IMR-90 (cell line): ENCODE measurements at regions not wholly inside any gene's neighbourhood (a gene's known extent, or its start where the extent isn't known, plus 50 kb on each side); places are given as distances from the start of the nearest gene placed in this dataset.

Source experiments
- ATAC-seq: fragments of 200-7000 bp; cut with Tn5 transposase; 2 replicates; pipeline ENCODE4 v1.9.1; 2020; ENCODE audit warnings: low read depth, mild to moderate bottlenecking, moderate library complexity
- BruUV-seq: library from RNA; stranded (reverse); fragments of 400-500 nt; replicated peaks from 2 replicates; lab custom pipeline; 2021; lab: Mats Ljungman, UMichigan
- CTCF ChIA-PET: fragments of 300-600 bp; formaldehyde crosslinking; extraction: SDS; loops from one replicate; lab custom pipeline; 2021; ENCODE audit warnings: antibody characterized with exemption; lab: Yijun Ruan, JAX
- POLR2A ChIA-PET: fragments of 300-600 bp; sonication (Branson Sonifier 250); formaldehyde crosslinking; loops from one replicate; lab custom pipeline; 2022; ENCODE audit warnings: antibody characterized with exemption; ENCODE audit not compliant: unreplicated experiment; lab: Charles Lee
- DNase-seq: peaks from one replicate; pipeline ENCODE4 v3.0.0; 2013
- H2AFZ ChIP-seq: replicated peaks from 2 replicates; pipeline ENCODE3; 2013; ENCODE audit warnings: low read length, mild to moderate bottlenecking; ENCODE audit not compliant: poor library complexity
- H2AK5ac ChIP-seq: 2 replicates; pipeline ENCODE4 v1.6.1; 2013; ENCODE audit warnings: low read depth, low read length, inconsistent platforms
- H2AK9ac ChIP-seq: replicated peaks from 2 replicates; pipeline ENCODE3; 2013; ENCODE audit warnings: mild to moderate bottlenecking, low read depth, low read length, moderate library complexity; ENCODE audit not compliant: poor library complexity
- H2BK120ac ChIP-seq: 2 replicates; pipeline ENCODE4 v1.6.1; 2013; ENCODE audit warnings: low read depth, low read length, inconsistent platforms
- H2BK15ac ChIP-seq: 3 replicates; pipeline ENCODE4 v1.6.1; 2013; ENCODE audit warnings: low read depth, low read length, inconsistent platforms
- H2BK20ac ChIP-seq: 2 replicates; pipeline ENCODE4 v1.6.1; 2013; ENCODE audit warnings: low read depth, mild to moderate bottlenecking, inconsistent platforms, low read length, moderate library complexity
- H2BK5ac ChIP-seq: 2 replicates; pipeline ENCODE4 v1.6.1; 2013; ENCODE audit warnings: mild to moderate bottlenecking, low read depth, low read length, inconsistent platforms; ENCODE audit not compliant: poor library complexity, severe bottlenecking
- H3K14ac ChIP-seq: replicated peaks from 2 replicates; pipeline ENCODE4 v1.6.1; 2013; ENCODE audit warnings: low read depth, low read length, inconsistent platforms
- H3K18ac ChIP-seq: 2 replicates; pipeline ENCODE4 v1.6.1; 2013; ENCODE audit warnings: low read depth, low read length, control low read depth
- H3K23ac ChIP-seq: 2 replicates; pipeline ENCODE4 v1.6.1; 2013; ENCODE audit warnings: low read depth, low read length, inconsistent platforms
- H3K27ac ChIP-seq: 2 replicates; pipeline ENCODE4 v1.5.1; 2013; ENCODE audit warnings: mild to moderate bottlenecking, control low read depth, low read length; ENCODE audit not compliant: insufficient read depth
- H3K27me3 ChIP-seq: 2 replicates; pipeline ENCODE4 v1.6.1; 2013; ENCODE audit warnings: low read length; ENCODE audit not compliant: control insufficient read depth, insufficient read depth
- H3K36me3 ChIP-seq: 2 replicates; pipeline ENCODE4 v1.6.1; 2013; ENCODE audit warnings: low read length, mixed read lengths; ENCODE audit not compliant: control insufficient read depth, insufficient read depth
- H3K4ac ChIP-seq: 2 replicates; pipeline ENCODE4 v1.6.1; 2013; ENCODE audit warnings: low read depth, low read length, inconsistent platforms
- H3K4me1 ChIP-seq: 2 replicates; pipeline ENCODE4 v1.6.1; 2013; ENCODE audit warnings: low read length, mixed read lengths; ENCODE audit not compliant: control insufficient read depth, insufficient read depth
- H3K4me2 ChIP-seq: 2 replicates; pipeline ENCODE4 v1.6.1; 2013; ENCODE audit warnings: low read depth, mild to moderate bottlenecking, control low read depth, low read length, moderate library complexity
- H3K4me3 ChIP-seq: 2 replicates; pipeline ENCODE4 v1.5.1; 2013; ENCODE audit warnings: low read depth, mild to moderate bottlenecking, control low read depth, low read length, moderate library complexity; ENCODE audit not compliant: insufficient read depth
- H3K56ac ChIP-seq: 2 replicates; pipeline ENCODE4 v1.6.1; 2013; ENCODE audit warnings: low read length, inconsistent platforms; ENCODE audit not compliant: insufficient read depth; ENCODE audit errors: extremely low read depth
- H3K79me1 ChIP-seq, 2 experiments: 2 replicates each; pipeline ENCODE4 v1.6.1; 2013; ENCODE audit warnings: low read length in 2 of 2, inconsistent platforms in 1 of 2, low read depth in 1 of 2
- H3K9ac ChIP-seq: 2 replicates; pipeline ENCODE4 v1.6.1; 2013; ENCODE audit warnings: low read depth, low read length, control low read depth
- H3K9me1 ChIP-seq: 2 replicates; pipeline ENCODE4 v1.6.1; 2013; ENCODE audit warnings: low read length, inconsistent platforms; ENCODE audit not compliant: insufficient read depth
- H3K9me3 ChIP-seq: 2 replicates; pipeline ENCODE4 v1.6.1; 2013; ENCODE audit warnings: low read length; ENCODE audit not compliant: control insufficient read depth, insufficient read depth
- H4K20me1 ChIP-seq: 2 replicates; pipeline ENCODE4 v1.6.1; 2013; ENCODE audit warnings: low read length, inconsistent platforms; ENCODE audit not compliant: insufficient read depth
- H4K5ac ChIP-seq: 2 replicates; pipeline ENCODE4 v1.6.1; 2013; ENCODE audit warnings: mild to moderate bottlenecking, low read depth, low read length, control low read depth
- H4K8ac ChIP-seq, 2 experiments: 2 replicates each; pipeline ENCODE4 v1.6.1; 2013; ENCODE audit warnings: low read depth in 2 of 2, low read length in 2 of 2, control low read depth in 1 of 2, inconsistent platforms in 1 of 2
- H4K91ac ChIP-seq: 2 replicates; pipeline ENCODE4 v1.6.1; 2013; ENCODE audit warnings: low read depth, low read length, inconsistent platforms; ENCODE audit not compliant: insufficient read depth
- CEBPB ChIP-seq: IDR thresholded peaks from 2 replicates; pipeline ENCODE4 v1.6.1; 2012; ENCODE audit warnings: low read depth, low read length, improper control_type of control experiment
- CHD1 ChIP-seq: IDR thresholded peaks from 2 replicates; pipeline ENCODE4 v1.6.1; 2012; ENCODE audit warnings: low read depth, low read length, improper control_type of control experiment
- ELK1 ChIP-seq: fragments of 150-350 bp; IDR thresholded peaks from 2 replicates; pipeline ENCODE4 v1.6.1; 2016; ENCODE audit warnings: low read depth, mild to moderate bottlenecking, low read length, moderate library complexity, borderline replicate concordance
- FOS ChIP-seq: fragments of 150-350 bp; IDR thresholded peaks from 2 replicates; pipeline ENCODE4 v1.6.1; 2016; ENCODE audit warnings: low read depth, low read length
- MAFK ChIP-seq: IDR thresholded peaks from 2 replicates; pipeline ENCODE4 v1.6.1; 2012; ENCODE audit warnings: low read depth, low read length, improper control_type of control experiment
- MAZ ChIP-seq: IDR thresholded peaks from 2 replicates; pipeline ENCODE4 v1.6.1; 2012; ENCODE audit warnings: low read depth, mild to moderate bottlenecking, low read length, improper control_type of control experiment, moderate library complexity, borderline replicate concordance
- MXI1 ChIP-seq: IDR thresholded peaks from 2 replicates; pipeline ENCODE4 v1.6.1; 2012; ENCODE audit warnings: low read depth, mild to moderate bottlenecking, low read length, moderate library complexity, borderline replicate concordance
- NFE2L2 ChIP-seq: fragments of 150-350 bp; IDR thresholded peaks from 2 replicates; pipeline ENCODE4 v1.6.1; 2016; ENCODE audit warnings: low read depth, mild to moderate bottlenecking, low read length
- POLR2A ChIP-seq: IDR thresholded peaks from 2 replicates; pipeline ENCODE4 v1.6.1; 2012; ENCODE audit warnings: mild to moderate bottlenecking, low read depth, low read length
- RAD21 ChIP-seq: IDR thresholded peaks from 2 replicates; pipeline ENCODE4 v1.6.1; 2012; ENCODE audit warnings: low read length, improper control_type of control experiment
- RCOR1 ChIP-seq: IDR thresholded peaks from 2 replicates; pipeline ENCODE4 v1.6.1; 2012; ENCODE audit warnings: mild to moderate bottlenecking, low read length, improper control_type of control experiment; ENCODE audit not compliant: insufficient replicate concordance
- RFX5 ChIP-seq: IDR thresholded peaks from 2 replicates; pipeline ENCODE4 v1.8.0; 2012; ENCODE audit warnings: low read depth, mild to moderate bottlenecking, low read length, moderate library complexity
- SMC3 ChIP-seq: fragments of 150-350 bp; IDR thresholded peaks from 2 replicates; pipeline ENCODE4 v1.6.1; 2016; ENCODE audit warnings: low read depth, mild to moderate bottlenecking, antibody characterized with exemption, low read length, moderate library complexity
- USF2 ChIP-seq: fragments of 150-350 bp; IDR thresholded peaks from 2 replicates; pipeline ENCODE4 v1.6.1; 2017; ENCODE audit warnings: mild to moderate bottlenecking, antibody characterized with exemption, low read length, low read depth
- WGBS, 2 experiments: methylation state at CpG; one replicate each; pipeline versions ENCODE4 v1.1.5 to v1.1.7; 2013; ENCODE audit warnings: missing lambda C conversion rate in 2 of 2; ENCODE audit not compliant: insufficient read length in 1 of 2; ENCODE audit errors: extremely low coverage in 2 of 2; 5-methylcytosine and 5-hydroxymethylcytosine counted together
- dilution Hi-C: fragments of 300-500 bp; cut with HindIII; formaldehyde crosslinking; loops from one replicate; pipeline ENCODE4 v1.14.3; 2018; ENCODE audit warnings: low sequenced_read_pairs; ENCODE audit not compliant: unreplicated experiment
- in situ Hi-C: fragments of 300-500 bp; cut with MboI; formaldehyde crosslinking; loops from 3 replicates; pipeline ENCODE4 v1.14.3; 2019; ENCODE audit warnings: low sequenced_read_pairs, inconsistent platforms, mixed read lengths
- intact Hi-C: fragments of 100-400 bp; cut with micrococcal nuclease; formaldehyde crosslinking; loops from 2 replicates; pipeline ENCODE4 v1.10.0; 2022
- TF ChIP-seq, protein P1 (sequence below): conservative IDR thresholded peaks from 2 replicates; pipeline ENCODE4 v1.5.1; 2012; ENCODE audit warnings: mild to moderate bottlenecking, low read depth, low read length, improper control_type of control experiment

DNA sequence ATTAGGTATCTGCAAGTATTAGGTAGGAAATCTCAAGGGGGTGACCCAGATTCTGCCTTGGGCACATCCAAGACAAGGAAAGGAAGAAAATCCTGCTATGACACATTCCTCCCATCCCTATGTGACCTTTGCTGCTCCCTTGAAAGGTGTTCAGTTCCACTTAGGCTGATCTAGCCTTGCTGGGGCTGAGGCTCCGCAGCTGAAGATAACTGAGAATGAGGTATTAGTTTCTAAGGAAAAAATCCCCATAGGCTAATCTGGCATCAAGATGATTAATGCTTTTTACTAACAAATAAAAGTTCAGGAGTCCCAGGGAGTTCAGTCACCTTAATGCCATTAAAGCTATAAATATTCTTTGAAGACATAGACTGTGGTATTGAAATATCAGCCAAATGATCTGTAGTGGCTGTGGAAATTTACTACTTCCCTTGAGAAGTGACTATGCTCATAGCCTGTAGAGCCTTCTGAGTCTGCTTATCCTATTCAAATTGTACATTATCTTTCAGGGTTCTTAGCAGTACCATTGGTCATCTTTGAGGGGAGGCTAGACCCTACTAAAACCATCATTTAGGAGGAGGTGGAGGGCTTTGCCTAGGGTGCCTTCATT is 239.9 kb upstream of the RAG2 start:
- Histone ChIP-seq H3K4me2 (no peak overlapping the region), H4K91ac (no peak overlapping the region), H3K4me1 (no peaks in the 10 kb centered on the region), H3K23ac (no peak overlapping the region), H3K9ac (no peak overlapping the region), H2AFZ (no peak overlapping the region), H3K4me3 (no peak overlapping the region), H4K5ac (no peak overlapping the region), H2AK5ac (no peak overlapping the region), H3K56ac (no peak overlapping the region), H2BK20ac (no peak overlapping the region), H3K4ac (no peak overlapping the region), H2AK9ac (no peak overlapping the region), H2BK5ac (no peak overlapping the region), H4K20me1 (no peaks in the 10 kb centered on the region), H3K9me3 (no peaks in the 10 kb centered on the region), H3K18ac (no peak overlapping the region), H4K8ac (no peak overlapping the region), H3K36me3 (no peaks in the 10 kb centered on the region), H2BK15ac (no peak overlapping the region), H3K27ac (no peak overlapping the region), H2BK120ac (no peak overlapping the region), H3K27me3 (no peaks in the 10 kb centered on the region), H3K9me1 (no peaks in the 10 kb centered on the region), H3K14ac (no peak overlapping the region), H3K79me1 (no peaks in the 10 kb centered on the region)
- BruUV-seq = no TSS peak
- CTCF ChIA-PET = no interaction called here
- TF ChIP-seq NFE2L2 = no peak
- no peak for TF ChIP-seq CHD1
- TF ChIP-seq POLR2A = no peak
- no peak for TF ChIP-seq RCOR1
- no peak for TF ChIP-seq MAZ
- TF ChIP-seq RAD21 = no peak
- TF ChIP-seq CEBPB = no peak
- TF ChIP-seq SMC3 = no peak
- TF ChIP-seq FOS = no peak
- no peak for TF ChIP-seq MAFK
- no peak for TF ChIP-seq ELK1
- no peak for TF ChIP-seq MXI1
- TF ChIP-seq, protein P1, sequence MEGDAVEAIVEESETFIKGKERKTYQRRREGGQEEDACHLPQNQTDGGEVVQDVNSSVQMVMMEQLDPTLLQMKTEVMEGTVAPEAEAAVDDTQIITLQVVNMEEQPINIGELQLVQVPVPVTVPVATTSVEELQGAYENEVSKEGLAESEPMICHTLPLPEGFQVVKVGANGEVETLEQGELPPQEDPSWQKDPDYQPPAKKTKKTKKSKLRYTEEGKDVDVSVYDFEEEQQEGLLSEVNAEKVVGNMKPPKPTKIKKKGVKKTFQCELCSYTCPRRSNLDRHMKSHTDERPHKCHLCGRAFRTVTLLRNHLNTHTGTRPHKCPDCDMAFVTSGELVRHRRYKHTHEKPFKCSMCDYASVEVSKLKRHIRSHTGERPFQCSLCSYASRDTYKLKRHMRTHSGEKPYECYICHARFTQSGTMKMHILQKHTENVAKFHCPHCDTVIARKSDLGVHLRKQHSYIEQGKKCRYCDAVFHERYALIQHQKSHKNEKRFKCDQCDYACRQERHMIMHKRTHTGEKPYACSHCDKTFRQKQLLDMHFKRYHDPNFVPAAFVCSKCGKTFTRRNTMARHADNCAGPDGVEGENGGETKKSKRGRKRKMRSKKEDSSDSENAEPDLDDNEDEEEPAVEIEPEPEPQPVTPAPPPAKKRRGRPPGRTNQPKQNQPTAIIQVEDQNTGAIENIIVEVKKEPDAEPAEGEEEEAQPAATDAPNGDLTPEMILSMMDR = no peak
- no peak for TF ChIP-seq USF2
- no peak for TF ChIP-seq RFX5
- ATAC-seq (no peak), DNase-seq (no peak)
- dilution Hi-C loops (no loop called here), in situ Hi-C loops (no loop called here), intact Hi-C loops (no loop called here)
- POLR2A ChIA-PET = no interaction called here
- WGBS, 2 experiments = no CpG with 5 or more reads among the region's 1 CpG
